HT1080 (cell line): ENCODE measurements at regions not wholly inside any gene's neighbourhood (a gene's known extent, or its start where the extent isn't known, plus 50 kb on each side); places are given as distances from the start of the nearest gene placed in this dataset.
A peak's percentile ranks its signal among the peaks of the same experiment; 100 is the strongest.

Experiments
- DNase-seq: peaks from one replicate; pipeline ENCODE4 v3.0.0-alpha.2; 2015; ENCODE audit warnings: low read depth

DNA sequence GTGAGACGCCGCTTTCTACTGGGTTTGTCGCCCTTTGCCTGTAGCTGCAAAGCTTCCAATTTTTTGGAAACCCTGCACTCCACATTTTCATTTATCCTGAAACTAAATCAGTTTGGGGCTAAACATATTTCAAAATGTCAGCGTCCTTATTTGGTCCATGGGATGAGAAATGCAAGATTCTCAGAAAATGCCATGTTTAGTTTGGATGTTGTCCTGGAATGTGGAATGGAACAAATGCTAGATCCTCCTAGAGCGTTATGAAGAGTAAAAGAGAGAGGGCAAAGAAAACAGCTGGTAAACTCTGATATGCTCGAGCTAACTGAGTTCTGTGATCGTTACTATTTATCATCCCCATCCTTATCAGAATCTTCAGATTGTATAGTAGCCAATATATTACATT lies 236.9 kb downstream of the KLF6 start:
- DNase-seq: no peak

DNA sequence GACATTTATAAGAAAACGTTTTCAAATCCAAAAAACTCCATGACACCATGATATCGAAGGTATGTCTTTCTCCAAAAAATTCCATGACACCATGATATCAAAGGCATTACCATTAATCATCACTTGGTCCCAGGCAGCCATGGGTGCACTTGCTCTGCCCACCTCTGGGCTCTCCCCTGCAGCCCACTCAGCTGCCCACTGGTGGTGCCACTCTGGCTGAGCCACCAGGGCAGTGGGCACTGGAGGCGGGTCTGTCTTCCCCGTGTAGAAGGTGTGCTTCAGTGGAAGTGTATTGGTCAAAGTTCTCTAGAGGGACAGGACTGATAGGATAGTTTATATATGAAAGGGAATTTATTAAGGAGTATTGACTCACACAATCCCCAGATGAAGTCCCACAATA lies 240.4 kb downstream of the KLF6 start:
- DNase-seq: no peak

GRCh38 chr10:3542185-3542611 lies 242.8 kb downstream of the KLF6 start:
- DNase-seq: peak; percentile 79

- DNase-seq: no peak
Measured at GRCh38 chr10:3539696-3540383, 245.2 kb downstream of the KLF6 start.

GRCh38 chr10:3538656-3539531 lies 246.1 kb downstream of the KLF6 start:
- peak; percentile 79 for DNase-seq

GRCh38 chr10:3538291-3538655 lies 246.7 kb downstream of the KLF6 start:
- DNase-seq: no peak

DNA sequence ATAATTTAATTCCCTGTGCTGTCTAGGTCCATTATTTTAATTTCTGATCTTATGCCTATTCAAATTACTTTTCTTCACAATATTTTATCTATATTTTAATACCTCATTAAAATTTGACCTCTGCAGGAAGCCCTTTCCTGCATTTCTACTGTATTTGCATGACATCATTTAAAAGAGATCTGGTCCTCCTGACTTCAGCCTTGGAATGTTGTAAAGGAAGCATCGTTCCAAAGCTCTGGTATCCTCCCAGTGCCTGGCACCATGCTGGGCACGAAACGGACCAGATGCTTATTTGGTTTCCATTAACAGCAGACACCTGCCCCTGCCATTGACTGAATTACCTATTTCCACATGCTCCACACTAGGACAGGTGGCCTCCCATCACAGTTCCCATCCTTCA lies 247.5 kb downstream of the KLF6 start:
- DNase-seq: no peak

DNA sequence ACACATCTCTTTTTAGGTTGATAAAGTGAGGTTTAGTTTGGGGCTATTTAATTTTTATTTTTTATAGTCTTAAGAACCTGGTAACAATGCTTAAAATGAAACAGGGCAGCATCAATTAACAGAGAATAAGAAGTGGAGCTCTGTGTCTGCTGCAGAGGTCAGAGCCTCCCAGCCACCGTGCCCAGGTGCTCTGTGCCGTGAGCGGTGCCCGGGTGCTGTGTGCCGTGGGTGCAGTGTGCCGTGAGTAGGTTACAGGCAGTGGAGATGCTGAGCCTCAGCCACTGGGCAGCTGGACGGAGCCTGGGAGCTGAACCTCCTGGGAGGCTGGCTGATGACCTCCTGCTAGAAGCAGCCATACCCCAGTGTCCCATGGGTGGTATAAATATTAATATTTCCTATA lies 250.0 kb downstream of the KLF6 start:
- DNase-seq: no peak

DNA sequence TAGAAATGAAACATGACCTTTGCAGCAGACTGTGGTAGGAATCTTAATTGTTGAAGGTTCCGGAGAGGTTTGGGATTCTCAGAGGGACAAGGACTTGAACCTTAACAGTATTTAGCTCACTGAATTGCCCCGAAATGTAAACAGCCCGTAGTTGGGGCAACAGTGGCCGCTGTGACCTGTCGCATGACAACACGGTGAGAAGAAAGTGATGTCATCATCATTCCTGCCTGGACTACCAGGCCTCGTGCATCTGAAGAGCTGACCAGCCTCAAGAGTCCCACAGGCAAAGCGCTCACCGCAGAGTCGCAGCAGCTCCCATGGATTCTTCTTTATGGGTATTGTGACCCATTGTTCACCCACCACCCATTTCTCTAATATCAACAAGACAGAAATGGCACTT lies 250.6 kb downstream of the KLF6 start:
- DNase-seq: no peak

GRCh38 chr10:3533296-3533695 lies 251.7 kb downstream of the KLF6 start:
- DNase-seq: no peak

DNA sequence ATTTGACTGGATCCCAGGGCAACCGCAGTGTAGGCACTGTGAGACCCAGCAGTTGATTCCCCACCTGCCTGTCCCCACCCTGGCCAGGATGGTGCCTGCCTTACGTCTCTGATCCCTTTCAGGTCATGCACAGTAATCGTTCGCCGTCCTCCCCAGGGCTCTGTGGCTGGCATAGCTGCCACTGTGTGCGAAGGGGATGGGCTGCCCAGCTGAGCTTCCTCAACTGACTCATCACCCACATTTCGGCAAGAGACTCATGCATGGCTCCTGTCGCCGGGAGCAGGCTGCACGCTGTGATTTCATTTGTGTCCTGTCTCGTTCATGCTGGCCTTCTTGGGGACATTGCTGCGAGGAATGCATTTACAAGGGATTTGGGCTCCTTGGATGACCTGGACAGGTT lies 252.4 kb downstream of the KLF6 start:
- DNase-seq: peak; percentile 76

- no peak for DNase-seq
Measured at GRCh38 chr10:3531670-3532069, 253.3 kb downstream of the KLF6 start.

- DNase-seq: no peak
Measured at GRCh38 chr10:3530783-3531645, 254.0 kb downstream of the KLF6 start.

GRCh38 chr10:3530346-3530745 lies 254.7 kb downstream of the KLF6 start:
- no peak for DNase-seq

DNA sequence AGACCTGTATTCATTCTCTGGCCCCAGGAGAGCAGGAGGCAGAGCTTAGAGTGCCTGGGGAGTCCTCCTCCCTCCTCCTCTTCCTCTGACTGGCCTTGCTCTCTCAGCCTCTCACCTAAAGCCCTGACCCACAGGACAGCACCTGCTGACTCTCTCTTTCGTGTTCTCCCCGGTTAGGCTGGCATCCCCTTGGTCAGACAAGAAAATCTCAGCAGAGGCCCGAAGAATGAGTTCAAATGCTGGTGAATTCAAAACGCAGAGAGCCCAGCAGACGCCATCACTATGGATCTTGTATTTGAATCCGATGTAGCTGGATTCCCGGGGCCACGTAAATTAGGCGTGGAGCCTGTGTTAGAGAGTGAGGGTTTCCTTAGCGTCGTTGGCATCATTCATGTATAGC lies 255.3 kb downstream of the KLF6 start:
- no peak for DNase-seq

DNA sequence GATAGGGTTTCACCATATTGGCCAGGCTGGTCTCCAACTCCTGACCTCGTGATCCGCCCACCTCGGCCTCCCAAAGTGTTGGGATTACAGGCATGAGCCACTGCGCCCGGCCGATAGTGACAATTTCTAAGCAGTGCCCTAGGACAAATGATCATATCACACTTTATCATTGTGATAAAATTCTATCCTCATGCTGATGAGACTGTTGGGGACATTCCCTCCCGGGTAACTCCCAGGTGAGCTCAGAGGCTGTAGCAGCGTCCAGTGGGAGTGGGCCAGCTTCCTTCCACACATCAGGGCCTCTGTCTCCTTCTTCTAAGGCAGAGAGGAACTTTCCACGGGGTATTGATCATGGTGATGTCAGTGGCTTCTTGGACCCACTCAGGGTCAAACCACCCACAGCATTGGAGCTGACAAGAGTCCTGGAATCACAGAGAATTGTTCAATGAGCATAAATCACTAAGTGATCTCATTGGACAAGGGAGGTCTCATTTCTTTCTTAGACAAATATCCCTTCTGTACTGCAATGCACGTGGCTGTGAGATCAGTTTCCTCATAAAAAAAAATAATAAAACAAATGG lies 256.1 kb downstream of the KLF6 start:
- DNase-seq: no peak

GRCh38 chr10:3528271-3528670 lies 256.7 kb downstream of the KLF6 start:
- DNase-seq: no peak

- DNase-seq: no peak
Measured at GRCh38 chr10:3527869-3528268, 257.1 kb downstream of the KLF6 start.

GRCh38 chr10:3526727-3527501 lies 258.1 kb downstream of the KLF6 start:
- no peak for DNase-seq

DNA sequence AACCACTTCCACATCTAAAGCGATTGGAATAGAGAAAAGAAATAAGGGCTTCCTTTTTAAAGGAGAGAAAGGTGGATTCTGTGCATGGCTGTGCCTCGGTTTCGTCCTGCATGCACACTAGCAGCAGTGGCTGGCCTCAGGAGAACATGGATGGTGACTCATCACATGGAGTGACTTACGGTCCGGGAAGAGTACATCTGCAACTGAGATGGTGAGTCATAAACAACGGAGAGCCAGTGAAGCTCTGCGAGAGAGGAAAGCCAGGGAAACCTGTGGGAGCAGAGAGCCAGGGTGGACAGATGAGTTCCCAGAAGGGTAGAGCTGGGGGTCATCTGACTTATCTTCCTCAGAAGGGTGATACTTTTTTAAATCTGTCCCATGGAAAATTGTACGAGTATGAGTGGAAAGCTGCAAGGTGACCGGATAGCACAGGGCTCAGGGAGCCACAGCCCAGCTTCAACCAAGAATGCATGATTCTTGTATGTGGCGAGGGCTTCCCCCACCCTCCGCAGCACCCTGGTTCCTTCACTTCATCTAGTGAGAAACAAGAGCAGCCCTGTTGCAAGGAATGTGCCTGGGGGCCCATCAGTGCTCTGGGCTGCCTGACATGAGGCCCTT lies 259.1 kb downstream of the KLF6 start:
- peak; percentile 94 for DNase-seq
